CD4-positive, alpha-beta memory T cell (primary cell): ENCODE measurements at regions not wholly inside any gene's neighbourhood (a gene's known extent, or its start where the extent isn't known, plus 50 kb on each side); places are given as distances from the start of the nearest gene placed in this dataset.

Source experiments
- CTCF ChIA-PET: fragments of 350-600 bp; sonication (Branson Sonifier 250); formaldehyde crosslinking; loops from one replicate; lab custom pipeline; 2021; ENCODE audit warnings: inconsistent platforms; ENCODE audit not compliant: partially characterized antibody; lab: Charles Lee
- POLR2A ChIA-PET: fragments of 350-600 bp; sonication (Branson Sonifier 250); formaldehyde crosslinking; loops from one replicate; lab custom pipeline; 2021; ENCODE audit not compliant: partially characterized antibody; lab: Charles Lee
- DNase-seq, 5 donors: peaks; one replicate each; pipeline versions ENCODE4 v3.0.0 to v3.0.0-alpha.2; 2020 to 2022; ENCODE audit warnings: mixed read lengths in 1 of 5
- H3K27ac ChIP-seq: one replicate; pipeline ENCODE4 v1.7.0; 2013; ENCODE audit warnings: low read depth, low read length
- H3K27me3 ChIP-seq: 2 replicates; pipeline ENCODE4 v1.7.0; 2013; ENCODE audit warnings: mild to moderate bottlenecking, low read length, moderate library complexity; ENCODE audit not compliant: insufficient read depth
- H3K36me3 ChIP-seq: 2 replicates; pipeline ENCODE4 v1.7.0; 2013; ENCODE audit warnings: mild to moderate bottlenecking, low read length, moderate library complexity; ENCODE audit not compliant: insufficient read depth
- H3K4me1 ChIP-seq: 2 replicates; pipeline ENCODE4 v1.7.0; 2013; ENCODE audit warnings: mild to moderate bottlenecking, low read length, moderate library complexity; ENCODE audit not compliant: insufficient read depth
- H3K4me3 ChIP-seq, 2 donors: one replicate each; pipeline ENCODE4 v1.7.0; 2013; ENCODE audit warnings: low read length in 2 of 2, mild to moderate bottlenecking in 1 of 2
- H3K9me3 ChIP-seq, 2 donors: one replicate each; pipeline ENCODE4 v1.7.0; 2013; ENCODE audit warnings: low read length in 2 of 2, control low read depth in 1 of 2; ENCODE audit not compliant: control insufficient read depth in 1 of 2
- H3K27ac Mint-ChIP-seq, 7 donors: one replicate each; pipeline ENCODE4 v1.8.0; 2020 to 2021; ENCODE audit warnings: mixed read lengths in 7 of 7, mild to moderate bottlenecking in 6 of 7, inconsistent platforms in 3 of 7, moderate library complexity in 3 of 7
- H3K27me3 Mint-ChIP-seq, 2 donors: one replicate each; pipeline ENCODE4 v1.8.0; 2020 to 2021; ENCODE audit warnings: mixed read lengths in 2 of 2
- H3K36me3 Mint-ChIP-seq, 2 donors: one replicate each; pipeline ENCODE4 v1.8.0; 2020 to 2021; ENCODE audit warnings: mixed read lengths in 2 of 2, inconsistent platforms in 1 of 2, mild to moderate bottlenecking in 1 of 2
- H3K4me1 Mint-ChIP-seq, 4 donors: one replicate each; pipeline ENCODE4 v1.8.0; 2020 to 2021; ENCODE audit warnings: mixed read lengths in 4 of 4, mild to moderate bottlenecking in 1 of 4
- H3K4me3 Mint-ChIP-seq, 8 donors: one replicate each; pipeline ENCODE4 v1.8.0; 2020 to 2021; ENCODE audit warnings: mixed read lengths in 8 of 8, mild to moderate bottlenecking in 7 of 8, moderate library complexity in 6 of 8, inconsistent platforms in 3 of 8
- H3K9me3 Mint-ChIP-seq, 8 donors: one replicate each; pipeline ENCODE4 v1.8.0; 2020 to 2021; ENCODE audit warnings: mixed read lengths in 8 of 8, mild to moderate bottlenecking in 5 of 8, inconsistent platforms in 3 of 8, moderate library complexity in 1 of 8
- intact Hi-C: fragments of 100-400 bp; cut with micrococcal nuclease; formaldehyde crosslinking; loops from one replicate; pipeline ENCODE4 v1.15.1; 2023

DNA sequence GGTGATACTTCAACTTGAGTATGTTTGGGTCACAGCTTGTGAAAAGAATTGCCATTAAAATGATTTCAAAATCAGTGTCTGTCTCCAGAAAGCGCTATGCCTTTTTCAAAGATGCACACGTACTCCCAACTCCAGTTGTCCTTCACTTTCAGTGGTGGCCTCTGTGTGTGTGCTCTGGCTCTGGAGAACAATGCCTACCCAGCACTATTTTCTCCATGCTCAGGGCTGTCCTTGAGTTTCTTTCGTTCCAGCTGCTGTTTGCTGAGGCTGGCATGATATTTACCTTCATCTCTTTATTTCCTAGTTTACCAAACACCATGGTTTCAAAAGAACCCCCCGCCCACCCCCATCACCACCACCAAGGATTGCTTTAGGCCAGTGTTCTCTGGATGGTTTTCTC, 136.8 kb downstream of the QRSL1 start:
- H3K9me3 Mint-ChIP-seq = peaks cover 0 to 24% (median 14%) of the 10 kb centered on the region in 8 donors
- intact Hi-C loops = no loop called here
- H3K36me3 Mint-ChIP-seq = no peaks in the 10 kb centered on the region
- no peak overlapping the region for H3K4me3 Mint-ChIP-seq
- H3K27ac Mint-ChIP-seq = no peak overlapping the region
- H3K4me1 ChIP-seq = no peaks in the 10 kb centered on the region
- ChIA-PET CTCF (no interaction called here), POLR2A (no interaction called here)
- peaks cover 0 to 2% of the 10 kb centered on the region in 2 donors for H3K27me3 Mint-ChIP-seq
- H3K4me3 ChIP-seq = no peak overlapping the region
- no peaks in the 10 kb centered on the region for H3K36me3 ChIP-seq
- no peaks in the 10 kb centered on the region for H3K27me3 ChIP-seq
- H3K9me3 ChIP-seq = no peaks in the 10 kb centered on the region
- H3K27ac ChIP-seq = no peak overlapping the region
- no peak for DNase-seq
- no peaks in the 10 kb centered on the region for H3K4me1 Mint-ChIP-seq

DNA sequence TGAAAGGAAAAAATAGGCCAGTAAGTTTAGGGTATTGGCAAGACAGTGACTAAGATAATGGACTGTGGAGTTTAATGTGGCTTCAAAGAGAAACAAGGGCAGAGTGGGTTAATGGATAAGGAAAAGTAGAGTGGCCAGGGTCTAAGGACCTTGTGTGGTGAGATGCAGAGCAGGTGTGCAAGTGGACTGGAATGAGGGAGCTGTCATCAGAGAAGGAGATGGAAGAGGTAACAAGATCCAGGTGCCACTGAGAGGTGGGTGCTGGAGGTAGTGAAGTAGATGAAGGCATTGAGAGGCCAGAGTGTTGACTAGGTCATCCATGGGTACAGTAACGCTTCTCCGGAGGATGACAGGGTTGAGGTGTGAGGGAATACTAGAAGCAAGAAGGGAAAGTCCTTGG, 136.1 kb downstream of the QRSL1 start:
- Mint-ChIP-seq H3K9me3 (peaks cover 0 to 17% (median 8%) of the 10 kb centered on the region in 8 donors), H3K36me3 (no peaks in the 10 kb centered on the region), H3K27me3 (peaks cover 0 to 4% of the 10 kb centered on the region in 2 donors), H3K4me1 (no peaks in the 10 kb centered on the region), H3K27ac (no peak overlapping the region), H3K4me3 (no peak overlapping the region)
- ChIA-PET CTCF (no interaction called here), POLR2A (no interaction called here)
- no peaks in the 10 kb centered on the region for H3K4me1 ChIP-seq
- no peaks in the 10 kb centered on the region for H3K36me3 ChIP-seq
- no peak for DNase-seq
- H3K27me3 ChIP-seq = no peaks in the 10 kb centered on the region
- H3K4me3 ChIP-seq = no peak overlapping the region
- intact Hi-C loops = no loop called here
- no peaks in the 10 kb centered on the region for H3K9me3 ChIP-seq
- no peak overlapping the region for H3K27ac ChIP-seq

DNA sequence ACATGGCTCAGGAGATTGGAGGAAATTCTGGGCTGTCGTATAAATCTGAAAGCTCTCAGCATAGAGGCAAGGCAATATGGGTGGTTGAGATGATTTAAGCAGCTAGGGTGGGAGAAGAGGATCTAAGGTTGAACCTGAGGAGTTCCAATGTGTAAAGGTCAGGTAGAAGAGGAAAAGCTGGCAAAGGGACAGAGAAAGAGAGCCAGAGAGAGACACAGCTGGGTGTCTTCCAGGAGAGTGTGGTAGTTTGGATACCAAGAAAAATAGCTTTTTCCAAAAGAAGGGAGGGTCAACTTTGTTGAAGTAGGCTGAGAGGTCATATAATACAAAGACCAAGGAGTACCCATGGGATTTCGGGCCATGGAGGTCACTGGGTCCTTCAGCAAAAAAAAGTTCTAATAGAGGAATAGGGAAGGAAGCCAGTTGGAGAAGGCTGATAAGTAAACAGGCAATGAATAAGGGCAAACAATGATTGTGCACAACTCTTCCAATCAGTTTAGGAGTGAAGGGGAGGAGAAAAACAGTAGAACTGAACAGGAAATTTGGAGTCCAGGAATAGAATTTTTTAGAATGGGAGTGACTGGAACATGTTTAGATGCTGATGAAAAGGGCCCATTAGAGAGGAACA, 135.1 kb downstream of the QRSL1 start:
- H3K36me3 Mint-ChIP-seq = no peaks in the 10 kb centered on the region
- H3K4me1 Mint-ChIP-seq = no peaks in the 10 kb centered on the region
- H3K4me3 ChIP-seq = no peak overlapping the region
- H3K27me3 Mint-ChIP-seq = peaks cover 2 to 6% of the 10 kb centered on the region in 2 donors
- H3K4me3 Mint-ChIP-seq = no peak overlapping the region
- no peak for DNase-seq
- ChIA-PET POLR2A (no interaction called here), CTCF (no interaction called here)
- no peak overlapping the region for H3K27ac Mint-ChIP-seq
- H3K9me3 ChIP-seq = no peaks in the 10 kb centered on the region
- no peaks in the 10 kb centered on the region for H3K4me1 ChIP-seq
- no peak overlapping the region for H3K27ac ChIP-seq
- peaks cover 2 to 19% (median 5%) of the 10 kb centered on the region in 8 donors for H3K9me3 Mint-ChIP-seq
- H3K36me3 ChIP-seq = no peaks in the 10 kb centered on the region
- intact Hi-C loops = no loop called here
- H3K27me3 ChIP-seq = no peaks in the 10 kb centered on the region

DNA sequence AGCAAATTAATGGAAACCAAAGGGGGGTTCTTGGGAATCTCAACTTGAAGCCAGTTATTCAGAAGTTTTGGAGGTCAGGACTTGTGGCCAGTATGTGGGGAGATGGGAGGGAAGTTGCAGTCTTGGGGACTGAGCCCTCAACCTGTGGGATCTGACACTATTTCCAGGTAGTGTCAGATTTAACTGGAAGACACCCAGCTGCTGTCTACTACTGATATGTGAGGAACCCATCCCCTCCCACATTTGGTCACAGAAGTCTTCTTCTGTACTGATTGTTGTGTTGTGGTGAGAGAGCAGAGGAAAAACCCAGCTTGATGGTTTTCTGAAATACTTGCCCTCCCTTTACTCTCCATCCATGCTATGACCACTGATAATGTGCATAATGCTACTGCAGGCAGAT, 134.0 kb downstream of the QRSL1 start:
- Histone ChIP-seq H3K27ac (no peak overlapping the region), H3K4me1 (no peaks in the 10 kb centered on the region), H3K9me3 (no peaks in the 10 kb centered on the region), H3K36me3 (no peaks in the 10 kb centered on the region), H3K4me3 (no peak overlapping the region), H3K27me3 (no peaks in the 10 kb centered on the region)
- H3K27me3 Mint-ChIP-seq = peaks cover 4 to 6% of the 10 kb centered on the region in 2 donors
- CTCF ChIA-PET = no interaction called here
- H3K4me3 Mint-ChIP-seq = no peak overlapping the region
- DNase-seq = no peak
- no peaks in the 10 kb centered on the region for H3K4me1 Mint-ChIP-seq
- POLR2A ChIA-PET = no interaction called here
- H3K36me3 Mint-ChIP-seq = no peaks in the 10 kb centered on the region
- H3K9me3 Mint-ChIP-seq = peaks cover 2 to 26% (median 4%) of the 10 kb centered on the region in 8 donors
- intact Hi-C loops = no loop called here
- H3K27ac Mint-ChIP-seq = no peak overlapping the region

DNA sequence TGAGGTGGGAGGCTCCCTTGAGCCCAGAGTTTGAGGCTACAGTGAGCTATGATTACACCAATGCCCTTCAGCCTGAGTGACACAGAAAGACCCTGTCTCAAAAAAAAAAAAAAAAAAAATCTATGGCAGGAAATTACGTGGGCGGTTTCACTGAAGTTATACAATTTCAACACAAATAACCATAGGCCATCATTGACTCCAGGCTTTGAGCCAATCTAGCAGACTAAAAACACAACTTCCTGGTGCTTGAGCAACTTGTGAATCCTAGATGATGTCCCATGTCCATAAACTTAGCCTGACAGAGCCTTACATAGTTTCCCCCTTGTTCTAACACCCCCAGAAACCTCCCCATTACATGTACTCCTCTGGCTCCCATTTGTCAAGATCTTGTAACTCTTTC, 131.8 kb downstream of the QRSL1 start:
- no peaks in the 10 kb centered on the region for H3K27me3 ChIP-seq
- Mint-ChIP-seq H3K4me1 (no peaks in the 10 kb centered on the region), H3K27me3 (peaks cover 6 to 9% of the 10 kb centered on the region in 2 donors), H3K9me3 (peaks cover 2 to 26% (median 4%) of the 10 kb centered on the region in 8 donors), H3K36me3 (no peaks in the 10 kb centered on the region), H3K27ac (no peak overlapping the region), H3K4me3 (no peak overlapping the region)
- no peak overlapping the region for H3K4me3 ChIP-seq
- DNase-seq = no peak
- ChIA-PET POLR2A (no interaction called here), CTCF (no interaction called here)
- H3K4me1 ChIP-seq = no peaks in the 10 kb centered on the region
- H3K27ac ChIP-seq = no peak overlapping the region
- H3K9me3 ChIP-seq = no peaks in the 10 kb centered on the region
- H3K36me3 ChIP-seq = no peaks in the 10 kb centered on the region
- intact Hi-C loops = no loop called here

DNA sequence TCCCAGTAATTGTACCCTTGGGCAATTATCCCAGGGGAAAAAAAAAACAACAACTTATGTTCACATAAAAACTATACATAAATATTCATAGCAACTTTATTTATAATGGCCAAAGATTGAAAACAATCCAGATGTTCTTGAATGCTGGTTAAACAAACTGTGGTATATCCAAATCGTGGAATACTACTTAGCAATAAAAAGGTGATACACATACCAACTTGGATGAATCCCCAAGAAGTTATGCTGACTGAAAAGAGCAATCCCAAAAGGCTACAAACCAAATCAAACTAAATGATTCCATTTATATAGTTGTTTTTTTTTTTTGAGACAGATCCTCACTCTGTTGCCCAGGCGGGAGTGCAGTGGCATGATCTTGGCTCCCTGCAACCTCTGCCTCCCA, 129.7 kb downstream of the QRSL1 start:
- Histone ChIP-seq H3K4me3 (no peak overlapping the region), H3K4me1 (no peaks in the 10 kb centered on the region), H3K27me3 (no peaks in the 10 kb centered on the region), H3K9me3 (no peaks in the 10 kb centered on the region), H3K36me3 (no peaks in the 10 kb centered on the region), H3K27ac (no peak overlapping the region)
- no peaks in the 10 kb centered on the region for H3K4me1 Mint-ChIP-seq
- H3K9me3 Mint-ChIP-seq = peaks cover 2 to 26% (median 4%) of the 10 kb centered on the region in 8 donors
- no peak overlapping the region for H3K27ac Mint-ChIP-seq
- DNase-seq = no peak
- CTCF ChIA-PET = no interaction called here
- POLR2A ChIA-PET = no interaction called here
- no peak overlapping the region for H3K4me3 Mint-ChIP-seq
- intact Hi-C loops = no loop called here
- peaks cover 9 to 10% of the 10 kb centered on the region in 2 donors for H3K27me3 Mint-ChIP-seq
- H3K36me3 Mint-ChIP-seq = no peaks in the 10 kb centered on the region

DNA sequence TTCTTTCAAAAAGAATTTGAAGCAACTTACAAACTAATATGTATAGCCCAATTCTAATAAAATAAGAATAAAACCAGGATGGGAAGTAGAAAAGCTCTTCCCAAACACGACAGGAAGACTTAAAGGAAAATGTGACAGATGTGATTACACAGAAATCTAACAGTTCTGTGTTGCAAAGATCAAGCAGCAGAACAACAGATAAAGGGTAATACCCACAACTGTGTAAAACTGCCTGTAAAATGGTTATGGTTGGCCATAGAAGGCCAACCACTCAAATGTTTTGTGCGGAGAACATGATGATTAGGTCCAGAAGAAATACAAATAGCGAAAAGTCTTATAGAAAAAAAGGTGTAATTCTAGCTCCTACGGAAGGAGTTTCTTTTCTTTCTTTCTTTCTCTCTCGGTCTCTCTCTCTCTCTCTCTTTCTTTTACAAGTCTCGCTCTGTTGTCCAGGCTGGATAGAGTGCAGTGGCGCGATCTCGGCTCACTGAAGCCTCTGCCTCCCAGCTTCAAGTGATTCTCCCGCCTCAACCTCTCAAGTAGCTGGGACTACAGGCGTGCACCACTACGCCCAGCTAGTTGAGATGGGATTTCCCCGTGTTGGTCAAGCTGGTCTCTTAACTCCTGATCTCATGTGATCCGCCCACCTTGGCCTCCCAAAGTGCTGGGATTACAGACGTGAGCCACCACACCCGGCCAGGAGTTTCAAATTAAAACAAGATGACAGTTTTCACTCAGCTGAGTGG, 128.5 kb downstream of the QRSL1 start:
- no peak overlapping the region for H3K4me3 Mint-ChIP-seq
- H3K9me3 ChIP-seq = no peaks in the 10 kb centered on the region
- intact Hi-C loops = no loop called here
- H3K36me3 ChIP-seq = no peaks in the 10 kb centered on the region
- H3K27me3 ChIP-seq = no peaks in the 10 kb centered on the region
- no peaks in the 10 kb centered on the region for H3K4me1 Mint-ChIP-seq
- H3K27ac ChIP-seq = no peak overlapping the region
- POLR2A ChIA-PET = no interaction called here
- no peaks in the 10 kb centered on the region for H3K4me1 ChIP-seq
- no peak overlapping the region for H3K4me3 ChIP-seq
- H3K27me3 Mint-ChIP-seq = peaks cover 10 to 12% of the 10 kb centered on the region in 2 donors
- peaks cover 2 to 26% (median 4%) of the 10 kb centered on the region in 8 donors for H3K9me3 Mint-ChIP-seq
- H3K27ac Mint-ChIP-seq = no peak overlapping the region
- no peak for DNase-seq
- CTCF ChIA-PET = no interaction called here
- H3K36me3 Mint-ChIP-seq = no peaks in the 10 kb centered on the region
